SK-N-SH (cell line): ENCODE measurements at regions not wholly inside any gene's neighbourhood (a gene's known extent, or its start where the extent isn't known, plus 50 kb on each side); places are given as distances from the start of the nearest gene placed in this dataset.

Experiments
- CTCF ChIP-seq: fragments of 200-600 bp; sonication (generic); IDR thresholded peaks from 2 replicates; pipeline ENCODE4 v1.6.1; 2017; ENCODE audit warnings: antibody characterized with exemption, mild to moderate bottlenecking, moderate library complexity
- POLR2AphosphoS5 ChIP-seq: IDR thresholded peaks from 2 replicates; pipeline ENCODE4 v1.6.1; 2012; ENCODE audit warnings: low read depth, low read length
- RAD21 ChIP-seq: IDR thresholded peaks from 2 replicates; pipeline ENCODE4 v1.6.1; 2012; ENCODE audit warnings: mild to moderate bottlenecking, low read length
- SIN3A ChIP-seq: IDR thresholded peaks from 2 replicates; pipeline ENCODE4 v1.6.1; 2012; ENCODE audit warnings: low read depth, mild to moderate bottlenecking, low read length, moderate library complexity, borderline replicate concordance

GRCh38 chr4:124790471-124790870 is 77.9 kb upstream of the ANKRD50 start:
- no peak for TF ChIP-seq CTCF
- no peak for TF ChIP-seq RAD21
- no peak for TF ChIP-seq POLR2AphosphoS5
- no peak for TF ChIP-seq SIN3A
